Endothelial cell of umbilical vein (primary cell): ENCODE measurements at regions not wholly inside any gene's neighbourhood (a gene's known extent, or its start where the extent isn't known, plus 50 kb on each side); places are given as distances from the start of the nearest gene placed in this dataset.

Experiments used
- BruUV-seq: library from RNA; stranded (reverse); fragments of 400-500 nt; replicated peaks from 2 replicates; lab custom pipeline; 2021; lab: Mats Ljungman, UMichigan
- CTCF ChIA-PET: fragments of 300-600, 350-600 bp; sonication (Branson Sonifier 250); formaldehyde crosslinking; loops from one replicate; lab custom pipeline; 2021; ENCODE audit warnings: antibody characterized with exemption, inconsistent platforms; lab: Charles Lee
- POLR2A ChIA-PET: fragments of 300-600, 350-600 bp; sonication (Branson Sonifier 250); formaldehyde crosslinking; loops from one replicate; lab custom pipeline; 2021; ENCODE audit warnings: antibody characterized with exemption, inconsistent platforms; lab: Charles Lee
- DNase-seq: peaks from one replicate; pipeline ENCODE4 v3.0.0-alpha.2; 2011; ENCODE audit warnings: low read depth, low spot score
- FAIRE-seq: peaks from 2 replicates; lab custom pipeline; 2011; peaks lifted over from hg19 to GRCh38; lab: Jason Lieb, UNC
- H2AFZ ChIP-seq: 2 replicates; pipeline ENCODE4 v1.6.0; 2012; ENCODE audit warnings: low read depth, low read length, control low read depth, inconsistent platforms
- H3K27ac ChIP-seq: 2 replicates; pipeline ENCODE4 v1.5.1; 2011; ENCODE audit warnings: low read depth, mild to moderate bottlenecking, control low read depth, low read length, moderate library complexity; ENCODE audit not compliant: insufficient read depth
- H3K27me3 ChIP-seq, 2 experiments: 2 replicates each; pipeline versions ENCODE4 v1.6.0 to v1.6.1; 2011; ENCODE audit warnings: low read length in 2 of 2, mixed read lengths in 1 of 2; ENCODE audit not compliant: control insufficient read depth in 2 of 2, insufficient read depth in 2 of 2
- H3K36me3 ChIP-seq, 2 experiments: 2 replicates in 1 of 2; 3 replicates in 1 of 2; pipeline ENCODE4 v1.5.1; 2011; ENCODE audit warnings: low read length in 2 of 2, mild to moderate bottlenecking in 1 of 2, moderate library complexity in 1 of 2; ENCODE audit not compliant: control insufficient read depth in 2 of 2, insufficient read depth in 2 of 2; ENCODE audit errors: extremely low read depth in 1 of 2
- H3K4me1 ChIP-seq: 3 replicates; pipeline ENCODE4 v1.5.1; 2011; ENCODE audit warnings: mild to moderate bottlenecking, low read length; ENCODE audit not compliant: control insufficient read depth, insufficient read depth; ENCODE audit errors: extremely low read depth
- H3K4me2 ChIP-seq: 2 replicates; pipeline ENCODE4 v1.6.1; 2011; ENCODE audit warnings: low read length, control low read depth, mixed read lengths; ENCODE audit not compliant: insufficient read depth
- H3K4me3 ChIP-seq, 3 experiments: fragments of 200-600 bp in 1 of 3; sonication (generic), shearing (Covaris generic) in 1 of 3; replicated peaks in 1 of 3; 2 replicates each; pipeline ENCODE4 v1.5.1; 2011 to 2016; ENCODE audit warnings: control low read depth in 3 of 3, low read length in 3 of 3, mild to moderate bottlenecking in 2 of 3, inconsistent platforms in 1 of 3, low read depth in 1 of 3, moderate library complexity in 1 of 3; ENCODE audit not compliant: insufficient read depth in 1 of 3
- H3K79me2 ChIP-seq: 2 replicates; pipeline ENCODE4 v1.6.0; 2012; ENCODE audit warnings: low read length, inconsistent platforms; ENCODE audit not compliant: control insufficient read depth, insufficient read depth
- H3K9ac ChIP-seq: replicated peaks from 2 replicates; pipeline ENCODE3; 2011; ENCODE audit warnings: low read length, control low read depth; ENCODE audit not compliant: insufficient read depth; ENCODE audit errors: extremely low read depth
- H3K9me1 ChIP-seq: replicated peaks from 3 replicates; pipeline ENCODE4 v1.6.0; 2011; ENCODE audit warnings: mild to moderate bottlenecking, low read length; ENCODE audit not compliant: control insufficient read depth, insufficient read depth; ENCODE audit errors: extremely low read depth
- H3K9me3 ChIP-seq: replicated peaks from 2 replicates; pipeline ENCODE4 v1.5.1; 2012; ENCODE audit warnings: low read length, inconsistent platforms; ENCODE audit not compliant: control insufficient read depth, insufficient read depth
- H4K20me1 ChIP-seq: replicated peaks from 2 replicates; pipeline ENCODE3; 2011; ENCODE audit warnings: mild to moderate bottlenecking, low read length; ENCODE audit not compliant: control insufficient read depth, insufficient read depth; ENCODE audit errors: extremely low read depth
- EZH2 ChIP-seq: IDR thresholded peaks from 2 replicates; pipeline ENCODE4 v1.6.1; 2012; ENCODE audit warnings: borderline replicate concordance, low read depth, mild to moderate bottlenecking, moderate library complexity, low read length, inconsistent platforms; ENCODE audit not compliant: severe bottlenecking
- FOS ChIP-seq: IDR thresholded peaks from 2 replicates; pipeline ENCODE4 v1.6.1; 2011; ENCODE audit warnings: mild to moderate bottlenecking, low read length, moderate library complexity, borderline replicate concordance; ENCODE audit not compliant: insufficient read depth
- GATA2 ChIP-seq: IDR thresholded peaks from 2 replicates; pipeline ENCODE4 v1.7.0; 2011; ENCODE audit warnings: low read depth, mild to moderate bottlenecking, moderate library complexity, mixed read lengths, low read length; ENCODE audit not compliant: insufficient read length, insufficient read depth
- MYC ChIP-seq: IDR thresholded peaks from one replicate; pipeline ENCODE4 v1.6.1; 2011; ENCODE audit warnings: mild to moderate bottlenecking, low read depth, low read length
- POLR2A ChIP-seq: IDR thresholded peaks from 2 replicates; pipeline ENCODE4 v1.6.1; 2012; ENCODE audit warnings: low read depth, mild to moderate bottlenecking, control low read depth, low read length
- dilution Hi-C: fragments of 300-500 bp; cut with MboI; formaldehyde crosslinking; loops from one replicate; pipeline ENCODE4 v1.15.0; 2019; ENCODE audit warnings: low sequenced_read_pairs; ENCODE audit not compliant: extremely low pct_ligation_motif_present
- intact Hi-C: fragments of 100-400 bp; cut with micrococcal nuclease; formaldehyde crosslinking; loops from one replicate; pipeline ENCODE4 v1.10.0; 2022
- TF ChIP-seq, protein P1 (sequence below): IDR thresholded peaks from 2 replicates; pipeline ENCODE4 v1.6.1; 2011; ENCODE audit not compliant: insufficient read depth, insufficient read length

DNA sequence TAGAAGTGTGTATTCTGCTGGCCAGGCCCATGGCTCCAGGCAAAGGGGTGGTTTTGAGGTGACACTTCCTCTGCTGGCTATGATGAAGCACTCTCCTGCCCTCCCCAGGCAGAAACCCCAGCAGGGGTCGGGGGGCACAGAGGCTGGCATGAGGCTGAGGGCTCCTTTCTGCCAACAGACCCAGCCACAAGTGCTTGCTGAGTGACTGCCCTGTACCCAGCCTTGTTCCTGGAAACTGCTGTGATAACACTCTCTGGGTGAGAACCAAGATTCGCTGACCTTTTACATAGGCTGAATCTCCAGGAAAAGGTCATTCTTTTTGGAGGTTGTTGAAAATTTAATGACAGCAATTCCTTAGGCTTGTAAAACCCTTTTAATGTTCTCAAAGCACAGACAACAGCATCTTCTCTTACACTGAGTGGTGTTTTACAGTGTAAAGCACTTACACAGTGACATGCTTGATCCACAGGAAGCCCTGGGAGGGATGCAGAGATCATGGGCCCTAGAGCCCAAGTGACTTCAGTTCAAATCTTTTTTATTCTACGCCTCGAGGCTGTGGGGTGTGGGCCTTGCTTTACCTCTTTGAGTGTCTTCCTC, 155.5 kb upstream of the FGGY start:
- Histone ChIP-seq H3K4me3 (no peak overlapping the region), H3K27ac (no peak overlapping the region), H3K4me2 (no peak overlapping the region), H3K4me1 (peaks cover 40% of the 10 kb centered on the region), H3K9me1 (no peaks in the 10 kb centered on the region), H3K79me2 (no peaks in the 10 kb centered on the region), H3K27me3 (no peaks in the 10 kb centered on the region), H4K20me1 (no peaks in the 10 kb centered on the region), H3K9me3 (no peaks in the 10 kb centered on the region), H2AFZ (peak overlapping the region; percentile 28), H3K9ac (no peak overlapping the region), H3K36me3 (no peaks in the 10 kb centered on the region)
- ChIA-PET CTCF (no interaction called here), POLR2A (no interaction called here)
- FAIRE-seq (no peak), DNase-seq (no peak)
- no TSS peak for BruUV-seq
- TF ChIP-seq GATA2, result no peak
- dilution Hi-C loops, result no loop called here
- intact Hi-C loops, result loop anchor here (5.0 kb wide), 9 partner anchors 129 to 616 kb away; partner anchors contain the start of gene FGGY

DNA sequence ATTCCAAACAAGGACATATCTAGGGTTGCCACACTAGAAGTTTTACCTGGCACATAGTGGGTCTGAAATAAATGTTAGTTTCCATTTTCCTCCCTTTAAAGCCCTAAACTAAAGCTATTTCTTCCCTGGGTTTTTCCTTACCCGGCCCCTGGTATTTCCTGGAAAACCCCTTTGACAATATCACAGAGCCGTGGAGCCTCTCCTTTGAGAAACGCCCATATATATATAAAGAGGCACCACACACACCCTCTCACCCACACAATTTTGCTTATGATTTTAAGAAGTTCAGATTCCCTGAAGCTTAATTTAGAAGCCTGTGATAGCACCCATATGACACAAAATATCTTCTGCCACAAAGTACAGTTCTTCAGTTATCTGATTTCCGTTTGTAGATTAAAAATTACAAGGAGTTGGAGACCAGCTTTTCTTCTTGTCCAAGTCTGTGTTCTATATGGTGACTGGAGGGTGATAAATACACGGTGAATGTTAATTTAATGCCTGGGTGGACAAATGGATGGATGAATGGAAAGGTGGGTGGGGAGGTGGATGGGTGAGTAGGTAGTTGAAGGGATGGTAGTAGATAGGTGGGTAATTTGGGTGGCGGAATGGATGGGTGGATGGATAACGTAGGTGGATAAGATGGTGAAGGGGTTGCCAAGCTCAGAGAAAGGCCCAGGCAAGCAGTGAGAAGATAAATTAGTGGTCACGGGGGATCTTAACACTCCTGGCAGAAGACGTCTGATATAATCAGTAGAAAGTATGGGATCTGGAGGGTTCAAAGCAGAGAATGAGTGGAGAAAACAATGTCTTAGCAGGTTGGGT, 154.4 kb upstream of the FGGY start:
- BruUV-seq, result TSS peak; percentile 69
- no peaks in the 10 kb centered on the region for H3K9me1 ChIP-seq
- peak overlapping the region; percentile 31 for H3K4me2 ChIP-seq
- no peaks in the 10 kb centered on the region for H4K20me1 ChIP-seq
- no peaks in the 10 kb centered on the region for H3K27me3 ChIP-seq
- FAIRE-seq (peak; percentile 35), DNase-seq (no peak)
- dilution Hi-C loops (no loop called here), intact Hi-C loops (loop anchor here (1.0 to 5.0 kb wide), 14 partner anchors 14 to 615 kb away; partner anchors contain the start of genes FGGY and JUN)
- H3K9ac ChIP-seq, result peak overlapping the region; percentile 48
- H2AFZ ChIP-seq, result no peak overlapping the region
- no peaks in the 10 kb centered on the region for H3K79me2 ChIP-seq
- TF ChIP-seq FOS, result no peak
- no peak for TF ChIP-seq POLR2A
- TF ChIP-seq MYC, result no peak
- TF ChIP-seq GATA2, result no peak
- no peak for TF ChIP-seq EZH2
- TF ChIP-seq, protein P1, sequence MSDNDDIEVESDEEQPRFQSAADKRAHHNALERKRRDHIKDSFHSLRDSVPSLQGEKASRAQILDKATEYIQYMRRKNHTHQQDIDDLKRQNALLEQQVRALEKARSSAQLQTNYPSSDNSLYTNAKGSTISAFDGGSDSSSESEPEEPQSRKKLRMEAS, result no peak
- H3K4me3 ChIP-seq, result no peak overlapping the region
- no peaks in the 10 kb centered on the region for H3K36me3 ChIP-seq
- peak overlapping the region; percentile 82 for H3K27ac ChIP-seq
- peaks cover 43% of the 10 kb centered on the region for H3K4me1 ChIP-seq
- ChIA-PET CTCF (interaction anchor here (0.9 to 2.5 kb wide), 8 partner anchors 9 to 617 kb away, joined by 3 to 8 read pairs (median 5); no protein-coding TSS in a partner anchor), POLR2A (interaction anchor here (0.6 to 1.4 kb wide), 3 partner anchors 58 to 359 kb away, joined by 3 to 4 read pairs (median 3); partner anchors contain the start of gene JUN)
- H3K9me3 ChIP-seq, result no peaks in the 10 kb centered on the region
